SK-N-SH (cell line): ENCODE measurements at regions not wholly inside any gene's neighbourhood (a gene's known extent, or its start where the extent isn't known, plus 50 kb on each side); places are given as distances from the start of the nearest gene placed in this dataset.

Source experiments
- CTCF ChIA-PET: fragments of 300-600, 350-600 bp; formaldehyde crosslinking; extraction: SDS; loops from one replicate; lab custom pipeline; 2021; lab: Yijun Ruan, JAX
- POLR2A ChIA-PET: fragments of 350-600 bp; sonication (Branson Sonifier 250); formaldehyde crosslinking; extraction: SDS; loops from one replicate; lab custom pipeline; 2020; ENCODE audit warnings: antibody characterized with exemption, inconsistent platforms; lab: Yijun Ruan, JAX
- DNase-seq: peaks from one replicate; pipeline ENCODE4 v3.0.0; 2012
- H2AFZ ChIP-seq: fragments of 200-600 bp; sonication (generic); 2 replicates; pipeline ENCODE4 v1.8.1; 2016; ENCODE audit warnings: antibody characterized with exemption, mild to moderate bottlenecking, low read depth
- H3F3A ChIP-seq: fragments of 200-600 bp; sonication (generic); replicated peaks from 2 replicates; pipeline ENCODE3; 2016; ENCODE audit warnings: antibody characterized with exemption, mild to moderate bottlenecking; ENCODE audit not compliant: insufficient read depth
- H3K27ac ChIP-seq, 2 experiments: fragments of 200-500 bp in 1 of 2; fragments of 200-600 bp in 1 of 2; sonication (Bioruptor generic) in 1 of 2; sonication (generic), shearing (Covaris generic) in 1 of 2; 2 replicates each; pipeline versions ENCODE4 v1.5.1 to v1.6.1; 2014 to 2016; ENCODE audit warnings: low read depth in 2 of 2, inconsistent platforms in 1 of 2, low read length in 1 of 2, mild to moderate bottlenecking in 1 of 2, mixed read lengths in 1 of 2
- H3K27me3 ChIP-seq: fragments of 200-600 bp; sonication (generic), shearing (Covaris generic); 2 replicates; pipeline ENCODE4 v1.6.1; 2016; ENCODE audit warnings: mixed run types; ENCODE audit not compliant: insufficient read depth
- H3K36me3 ChIP-seq, 2 experiments: fragments of 200-500 bp in 1 of 2; fragments of 200-600 bp in 1 of 2; sonication (Bioruptor generic) in 1 of 2; sonication (generic) in 1 of 2; replicated peaks in 1 of 2; 2 replicates each; pipeline versions ENCODE3 to v1.5.1; 2014 to 2016; ENCODE audit warnings: low read length in 1 of 2, mild to moderate bottlenecking in 1 of 2; ENCODE audit not compliant: insufficient read depth in 2 of 2, control insufficient read depth in 1 of 2
- H3K4me1 ChIP-seq, 2 experiments: fragments of 200-500 bp in 1 of 2; fragments of 200-600 bp in 1 of 2; sonication (Bioruptor generic) in 1 of 2; sonication (generic), shearing (Covaris generic) in 1 of 2; 2 replicates each; pipeline versions ENCODE4 v1.5.1 to v1.6.1; 2014 to 2016; ENCODE audit warnings: low read depth in 1 of 2, low read length in 1 of 2, mixed run types in 1 of 2; ENCODE audit not compliant: insufficient read depth in 2 of 2, control insufficient read depth in 1 of 2
- H3K4me2 ChIP-seq: fragments of 200-600 bp; sonication (generic), shearing (Covaris generic); 2 replicates; pipeline ENCODE4 v1.6.1; 2017; ENCODE audit warnings: mixed run types
- H3K4me3 ChIP-seq, 2 experiments: fragments of 200-500 bp in 1 of 2; fragments of 200-600 bp in 1 of 2; sonication (Bioruptor generic) in 1 of 2; sonication (generic), shearing (Covaris generic) in 1 of 2; 2 replicates each; pipeline versions ENCODE4 v1.5.1 to v1.8.1; 2014 to 2016; ENCODE audit warnings: low read depth in 2 of 2, inconsistent platforms in 1 of 2, low read length in 1 of 2, mild to moderate bottlenecking in 1 of 2, mixed read lengths in 1 of 2, moderate library complexity in 1 of 2
- H3K79me2 ChIP-seq: fragments of 200-600 bp; sonication (generic); 2 replicates; pipeline ENCODE4 v1.8.1; 2017; ENCODE audit warnings: mild to moderate bottlenecking; ENCODE audit not compliant: insufficient read depth
- H3K9ac ChIP-seq: fragments of 200-600 bp; sonication (generic); 2 replicates; pipeline ENCODE4 v1.6.1; 2017; ENCODE audit warnings: mixed run types
- H3K9me2 ChIP-seq: fragments of 200-600 bp; sonication (generic); 2 replicates; pipeline ENCODE4 v1.6.1; 2017; ENCODE audit warnings: mixed run types
- H3K9me3 ChIP-seq: fragments of 200-600 bp; sonication (generic); 2 replicates; pipeline ENCODE4 v1.6.1; 2017; ENCODE audit warnings: mixed run types, mild to moderate bottlenecking, moderate library complexity
- H4K20me1 ChIP-seq: fragments of 200-600 bp; sonication (generic); 2 replicates; pipeline ENCODE4 v1.6.1; 2017; ENCODE audit warnings: mild to moderate bottlenecking, mixed run types; ENCODE audit not compliant: insufficient read depth
- CHD2 ChIP-seq: fragments of 150-350 bp; IDR thresholded peaks from 2 replicates; pipeline ENCODE4 v1.6.1; 2018; ENCODE audit warnings: low read length; ENCODE audit not compliant: partially characterized antibody
- EP300 ChIP-seq, 2 experiments: IDR thresholded peaks; 2 replicates each; pipeline versions ENCODE4 v1.4.0 to v1.6.1; 2012; ENCODE audit warnings: borderline replicate concordance in 1 of 2, low read depth in 1 of 2, low read length in 1 of 2
- EZH2phosphoT487 ChIP-seq: fragments of 200-600 bp; sonication (generic); IDR thresholded peaks from 2 replicates; pipeline ENCODE4 v1.6.1; 2017; ENCODE audit warnings: low read depth, mixed run types, mild to moderate bottlenecking, antibody characterized with exemption, moderate library complexity, borderline replicate concordance
- FOSL2 ChIP-seq: IDR thresholded peaks from 2 replicates; pipeline ENCODE4 v1.4.0; 2012; ENCODE audit warnings: low read depth, mild to moderate bottlenecking, moderate library complexity, borderline replicate concordance
- FOXJ3 ChIP-seq: sonication (generic); formaldehyde crosslinking; IDR thresholded peaks from 2 replicates; pipeline ENCODE4 v1.5.1; 2020; ENCODE audit warnings: mild to moderate bottlenecking, missing genetic modification reagents
- GABPA ChIP-seq: IDR thresholded peaks from 2 replicates; pipeline ENCODE4 v1.4.0; 2012; ENCODE audit warnings: low read depth, mild to moderate bottlenecking
- GATA2 ChIP-seq: sonication (generic); formaldehyde crosslinking; IDR thresholded peaks from 2 replicates; pipeline ENCODE4 v1.5.0; 2020; ENCODE audit warnings: mild to moderate bottlenecking, missing genetic modification reagents
- MXI1 ChIP-seq: IDR thresholded peaks from 2 replicates; pipeline ENCODE4 v1.6.1; 2012; ENCODE audit warnings: mild to moderate bottlenecking, low read depth, low read length, improper control_type of control experiment
- NFIC ChIP-seq: IDR thresholded peaks from 2 replicates; pipeline ENCODE4 v1.4.0; 2012; ENCODE audit warnings: borderline replicate concordance
- NRF1 ChIP-seq: IDR thresholded peaks from 2 replicates; pipeline ENCODE4 v1.6.1; 2012; ENCODE audit warnings: low read depth, mild to moderate bottlenecking, low read length
- POLR2AphosphoS5 ChIP-seq: IDR thresholded peaks from 2 replicates; pipeline ENCODE4 v1.6.1; 2012; ENCODE audit warnings: low read depth, low read length
- RAD21 ChIP-seq: IDR thresholded peaks from 2 replicates; pipeline ENCODE4 v1.6.1; 2012; ENCODE audit warnings: mild to moderate bottlenecking, low read length
- RCOR1 ChIP-seq: fragments of 150-350 bp; IDR thresholded peaks from 2 replicates; pipeline ENCODE4 v1.6.1; 2017; ENCODE audit warnings: antibody characterized with exemption, low read length
- RXRA ChIP-seq: IDR thresholded peaks from 2 replicates; pipeline ENCODE4 v1.4.0; 2012; ENCODE audit warnings: low read depth, mild to moderate bottlenecking, borderline replicate concordance
- SIN3A ChIP-seq: IDR thresholded peaks from 2 replicates; pipeline ENCODE4 v1.6.1; 2012; ENCODE audit warnings: low read depth, mild to moderate bottlenecking, low read length, moderate library complexity, borderline replicate concordance
- SMC3 ChIP-seq: IDR thresholded peaks from 2 replicates; pipeline ENCODE4 v1.6.1; 2012; ENCODE audit warnings: low read depth, low read length, improper control_type of control experiment
- TAF1 ChIP-seq: IDR thresholded peaks from 2 replicates; pipeline ENCODE4 v1.6.1; 2012; ENCODE audit warnings: low read depth, mild to moderate bottlenecking, low read length, moderate library complexity, borderline replicate concordance
- TCF12 ChIP-seq: IDR thresholded peaks from 2 replicates; pipeline ENCODE4 v1.4.0; 2012
- TEAD4 ChIP-seq: IDR thresholded peaks from 2 replicates; pipeline ENCODE4 v1.4.0; 2012; ENCODE audit warnings: mild to moderate bottlenecking, borderline replicate concordance; ENCODE audit not compliant: insufficient read depth
- YY1 ChIP-seq: IDR thresholded peaks from 2 replicates; pipeline ENCODE4 v1.4.0; 2012; ENCODE audit warnings: low read depth, mild to moderate bottlenecking
- WGBS: methylation state at CpG from one replicate; pipeline ENCODE4 v1.1.6; 2017; ENCODE audit warnings: low lambda C conversion rate; 5-methylcytosine and 5-hydroxymethylcytosine counted together
- TF ChIP-seq, protein P1 (sequence below): IDR thresholded peaks from 2 replicates; pipeline ENCODE4 v1.4.0; 2012; ENCODE audit warnings: low read depth
- TF ChIP-seq, protein P2 (sequence below): fragments of 200-600 bp; sonication (generic); IDR thresholded peaks from 2 replicates; pipeline ENCODE4 v1.6.1; 2017; ENCODE audit warnings: antibody characterized with exemption, mild to moderate bottlenecking, moderate library complexity
- TF ChIP-seq, protein P3 (sequence below): fragments of 150-350 bp; IDR thresholded peaks from 2 replicates; pipeline ENCODE4 v1.6.1; 2016; ENCODE audit warnings: mild to moderate bottlenecking, low read depth, low read length

DNA sequence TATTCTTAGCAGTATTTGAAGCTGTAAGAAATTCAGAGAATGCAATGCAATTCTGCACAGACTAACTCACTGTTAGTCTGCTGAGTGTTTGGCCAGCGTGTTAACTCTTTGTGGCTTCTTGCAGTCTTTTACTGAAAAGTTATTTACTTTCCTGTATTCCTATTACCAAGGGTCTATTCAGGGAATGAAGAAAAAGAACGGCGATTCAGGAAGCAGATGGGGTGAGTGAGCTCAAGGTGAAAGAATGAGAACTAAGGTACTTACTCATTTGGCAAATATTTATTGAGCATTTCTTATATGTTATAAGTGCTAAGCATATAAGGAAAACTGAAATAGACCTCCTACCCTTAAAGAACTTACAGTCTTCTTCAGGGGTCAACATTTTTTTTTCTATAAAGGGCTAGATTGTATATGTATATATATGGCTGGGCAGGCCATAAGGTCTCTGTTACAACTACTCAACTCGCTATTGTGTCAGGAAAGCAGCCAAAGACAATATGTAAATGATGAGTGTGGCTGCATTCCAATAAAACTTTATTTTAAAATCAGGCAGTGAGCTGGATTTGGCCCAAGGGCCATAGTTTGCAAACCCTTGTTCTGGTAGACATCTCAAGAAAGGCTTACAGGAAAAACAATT lies 271.9 kb upstream of the GADL1 start:
- Histone ChIP-seq H2AFZ (no peak overlapping the region), H3K27me3 (no peaks in the 10 kb centered on the region), H3K9me3 (no peaks in the 10 kb centered on the region), H3K27ac (peak overlapping the region; percentile 39 to 49; a peak in 3 of 4 replicates), H3K9ac (no peak overlapping the region), H3K36me3 (no peaks in the 10 kb centered on the region), H4K20me1 (no peaks in the 10 kb centered on the region), H3K79me2 (no peaks in the 10 kb centered on the region), H3K4me3 (no peak overlapping the region), H3K4me2 (no peak overlapping the region; the same call in none of the 2 replicates), H3F3A (peaks cover 19% of the 10 kb centered on the region), H3K4me1 (peaks cover 0 to 11% of the 10 kb centered on the region in 2 experiments; a peak in 2 of 4 replicates), H3K9me2 (no peaks in the 10 kb centered on the region; the same call in 1 of the 2 replicates)
- ChIA-PET POLR2A (no interaction called here), CTCF (no interaction called here)
- DNase-seq: no peak
- TF ChIP-seq FOXJ3 (CRISPR knock-in tag) (no peak), GATA2 (CRISPR knock-in tag) (no peak), EP300 (IDR thresholded peaks at IDR 0.05; ENCODE audit: borderline replicate concordance in 1 of 2, low read depth in 1 of 2, low read length in 1 of 2) (0 out of 4 replicates have a peak, but pooled peaks of 1 of the 2 experiments have one; percentile 12), NRF1 (no peak), TCF12 (peak; percentile 31; the same call in 1 of the 2 replicates), NFIC (peak; percentile 81), TEAD4 (no peak), POLR2AphosphoS5 (no peak), RXRA (no peak), RAD21 (no peak), EZH2phosphoT487 (no peak), CHD2 (no peak), GABPA (no peak), MXI1 (no peak), SMC3 (no peak), RCOR1 (no peak), YY1 (no peak), TAF1 (no peak), SIN3A (no peak), FOSL2 (peak; percentile 22; the same call in 1 of the 2 replicates)
- TF ChIP-seq, protein P1, sequence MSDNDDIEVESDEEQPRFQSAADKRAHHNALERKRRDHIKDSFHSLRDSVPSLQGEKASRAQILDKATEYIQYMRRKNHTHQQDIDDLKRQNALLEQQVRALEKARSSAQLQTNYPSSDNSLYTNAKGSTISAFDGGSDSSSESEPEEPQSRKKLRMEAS: no peak
- TF ChIP-seq, protein P2, sequence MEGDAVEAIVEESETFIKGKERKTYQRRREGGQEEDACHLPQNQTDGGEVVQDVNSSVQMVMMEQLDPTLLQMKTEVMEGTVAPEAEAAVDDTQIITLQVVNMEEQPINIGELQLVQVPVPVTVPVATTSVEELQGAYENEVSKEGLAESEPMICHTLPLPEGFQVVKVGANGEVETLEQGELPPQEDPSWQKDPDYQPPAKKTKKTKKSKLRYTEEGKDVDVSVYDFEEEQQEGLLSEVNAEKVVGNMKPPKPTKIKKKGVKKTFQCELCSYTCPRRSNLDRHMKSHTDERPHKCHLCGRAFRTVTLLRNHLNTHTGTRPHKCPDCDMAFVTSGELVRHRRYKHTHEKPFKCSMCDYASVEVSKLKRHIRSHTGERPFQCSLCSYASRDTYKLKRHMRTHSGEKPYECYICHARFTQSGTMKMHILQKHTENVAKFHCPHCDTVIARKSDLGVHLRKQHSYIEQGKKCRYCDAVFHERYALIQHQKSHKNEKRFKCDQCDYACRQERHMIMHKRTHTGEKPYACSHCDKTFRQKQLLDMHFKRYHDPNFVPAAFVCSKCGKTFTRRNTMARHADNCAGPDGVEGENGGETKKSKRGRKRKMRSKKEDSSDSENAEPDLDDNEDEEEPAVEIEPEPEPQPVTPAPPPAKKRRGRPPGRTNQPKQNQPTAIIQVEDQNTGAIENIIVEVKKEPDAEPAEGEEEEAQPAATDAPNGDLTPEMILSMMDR: no peak
- TF ChIP-seq, protein P3, sequence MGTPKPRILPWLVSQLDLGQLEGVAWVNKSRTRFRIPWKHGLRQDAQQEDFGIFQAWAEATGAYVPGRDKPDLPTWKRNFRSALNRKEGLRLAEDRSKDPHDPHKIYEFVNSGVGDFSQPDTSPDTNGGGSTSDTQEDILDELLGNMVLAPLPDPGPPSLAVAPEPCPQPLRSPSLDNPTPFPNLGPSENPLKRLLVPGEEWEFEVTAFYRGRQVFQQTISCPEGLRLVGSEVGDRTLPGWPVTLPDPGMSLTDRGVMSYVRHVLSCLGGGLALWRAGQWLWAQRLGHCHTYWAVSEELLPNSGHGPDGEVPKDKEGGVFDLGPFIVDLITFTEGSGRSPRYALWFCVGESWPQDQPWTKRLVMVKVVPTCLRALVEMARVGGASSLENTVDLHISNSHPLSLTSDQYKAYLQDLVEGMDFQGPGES: no peak
- 22% methylated on average over 4 of the region's 4 CpGs for WGBS
